HG03280 (cell line): ENCODE measurements at regions not wholly inside any gene's neighbourhood (a gene's known extent, or its start where the extent isn't known, plus 50 kb on each side); places are given as distances from the start of the nearest gene placed in this dataset.

Experiments used
- ATAC-seq: cut with Tn5 transposase; IDR thresholded peaks from one replicate; pipeline ENCODE4 v1.9.1; 2021; ENCODE audit warnings: mild to moderate bottlenecking, moderate library complexity; ENCODE audit not compliant: unreplicated experiment

- no peak for ATAC-seq
Observed at GRCh38 chr5:97388794-97389193, 205.7 kb upstream of the RIOK2 start.

DNA sequence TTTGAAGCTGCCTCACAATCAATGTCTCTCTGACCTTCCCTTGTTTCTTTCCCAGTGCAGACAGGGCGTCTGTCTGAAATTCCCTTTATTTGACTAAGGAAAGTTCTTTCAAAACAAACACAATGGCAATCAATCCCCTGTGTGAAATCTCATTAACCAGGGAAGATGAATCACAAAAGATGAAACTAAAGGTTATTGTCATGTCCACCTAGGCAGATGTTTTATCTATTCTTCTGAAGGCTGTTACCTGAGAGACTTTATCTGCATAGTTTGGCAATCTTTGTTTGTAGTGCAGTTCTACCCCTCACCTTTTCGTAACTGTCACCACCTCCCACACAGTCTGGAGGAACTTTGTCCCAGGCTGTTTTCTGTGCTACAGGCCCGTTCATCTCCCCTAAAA is 217.5 kb upstream of the RIOK2 start:
- no peak for ATAC-seq

GRCh38 chr5:97405941-97406340 is 222.9 kb upstream of the RIOK2 start:
- ATAC-seq = no peak

DNA sequence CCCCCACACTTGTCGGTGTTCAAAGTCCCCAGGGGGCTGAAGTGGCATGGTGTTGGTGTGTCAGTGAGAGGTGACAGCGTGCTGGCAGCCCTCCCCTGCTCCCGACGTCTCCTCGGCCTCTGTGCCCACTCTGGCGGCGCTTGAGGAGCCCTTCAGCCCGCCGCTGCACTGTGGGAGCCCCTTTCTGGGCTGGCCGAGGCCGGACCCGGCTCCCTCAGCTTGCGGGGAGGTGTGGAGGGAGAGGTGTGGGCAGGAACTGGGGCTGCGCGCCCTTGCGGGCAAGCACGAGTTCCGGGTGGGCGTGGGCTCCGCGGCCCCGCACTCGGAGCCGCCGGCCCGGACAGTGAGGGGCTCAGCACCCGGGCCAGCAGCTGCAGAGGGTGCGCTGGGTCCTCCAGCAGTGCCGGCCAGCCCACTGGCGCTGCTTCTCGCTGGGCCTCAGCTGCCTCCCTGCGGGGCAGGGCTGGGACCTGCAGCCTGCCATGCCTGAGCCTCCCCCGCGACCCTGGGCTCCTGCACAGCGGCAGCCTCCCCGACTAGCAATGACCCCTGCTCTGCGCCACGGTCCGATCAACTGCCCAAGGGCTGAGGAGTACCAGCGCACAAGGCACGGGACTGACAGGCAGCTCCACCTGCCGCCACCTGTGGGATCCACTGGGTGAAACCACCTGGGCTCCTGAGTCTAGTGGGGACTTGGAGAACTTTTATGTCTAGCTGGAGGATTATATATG is 224.1 kb upstream of the RIOK2 start:
- ATAC-seq = no peak

DNA sequence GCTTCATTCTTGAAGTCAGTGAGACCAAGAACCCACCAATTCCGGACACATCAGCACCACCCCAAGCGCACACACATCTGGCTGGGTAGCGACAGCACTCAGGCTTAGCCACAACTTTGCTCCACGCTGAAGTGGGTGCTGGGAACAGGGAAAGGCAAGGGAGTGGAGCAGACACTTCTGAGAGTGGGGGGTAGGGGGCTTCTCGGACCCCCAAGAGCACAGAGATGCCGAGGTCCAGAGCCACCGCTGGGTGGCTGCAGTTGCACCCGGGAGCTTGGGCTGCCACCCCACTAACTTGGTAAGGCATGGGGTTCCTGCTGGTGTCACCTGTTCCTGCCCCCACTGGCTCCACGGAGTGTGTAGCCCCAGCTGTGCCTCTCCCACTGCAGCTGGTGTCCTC is 225.3 kb upstream of the RIOK2 start:
- no peak for ATAC-seq

GRCh38 chr5:97412959-97413358 is 229.9 kb upstream of the RIOK2 start:
- no peak for ATAC-seq

DNA sequence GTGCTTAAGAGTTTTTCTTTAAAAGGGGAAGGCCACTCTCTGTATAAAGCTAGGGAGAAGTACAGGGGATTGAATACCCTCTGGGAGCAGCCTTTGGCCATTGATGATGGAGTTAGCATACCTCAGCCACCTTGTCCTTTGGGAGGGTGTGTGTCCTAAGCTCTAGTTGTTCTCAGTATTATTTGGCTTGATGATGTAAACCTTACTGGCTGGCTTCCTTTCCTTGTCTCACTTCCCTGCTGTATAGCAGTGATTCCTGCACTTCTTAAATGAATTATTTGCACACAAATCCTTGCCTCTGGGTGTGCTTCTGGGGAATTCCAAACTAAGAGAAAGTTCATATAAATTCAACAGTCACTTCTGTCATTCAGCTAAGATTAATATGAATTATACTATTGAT is 234.9 kb upstream of the RIOK2 start:
- no peak for ATAC-seq

- no peak for ATAC-seq
Observed at GRCh38 chr5:97418462-97418861, 235.4 kb upstream of the RIOK2 start.

DNA sequence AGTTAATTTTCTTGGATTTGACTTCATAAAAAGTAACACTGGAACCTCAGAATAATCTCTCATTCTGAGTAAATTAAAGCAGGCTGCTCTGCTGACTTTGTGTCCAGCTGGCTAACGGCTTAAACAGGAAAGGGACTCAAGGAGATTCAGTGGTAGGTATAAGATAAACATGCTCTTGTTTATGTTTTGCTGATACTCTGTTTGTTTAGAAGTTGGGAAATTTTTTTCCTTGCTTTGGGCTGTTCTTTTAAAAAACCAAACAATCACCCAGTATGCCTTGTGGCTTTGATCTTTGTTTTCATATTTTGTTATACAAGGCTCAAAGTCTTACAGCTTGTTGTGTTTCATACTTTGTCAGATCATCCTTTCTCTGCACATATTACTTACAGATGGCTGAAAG is 237.6 kb upstream of the RIOK2 start:
- no peak for ATAC-seq

- ATAC-seq = no peak
Observed at GRCh38 chr5:97422678-97423077, 239.6 kb upstream of the RIOK2 start.

GRCh38 chr5:97425511-97425910 is 242.5 kb upstream of the RIOK2 start:
- no peak for ATAC-seq

GRCh38 chr5:97427235-97427634 is 244.2 kb upstream of the RIOK2 start:
- ATAC-seq = no peak

DNA sequence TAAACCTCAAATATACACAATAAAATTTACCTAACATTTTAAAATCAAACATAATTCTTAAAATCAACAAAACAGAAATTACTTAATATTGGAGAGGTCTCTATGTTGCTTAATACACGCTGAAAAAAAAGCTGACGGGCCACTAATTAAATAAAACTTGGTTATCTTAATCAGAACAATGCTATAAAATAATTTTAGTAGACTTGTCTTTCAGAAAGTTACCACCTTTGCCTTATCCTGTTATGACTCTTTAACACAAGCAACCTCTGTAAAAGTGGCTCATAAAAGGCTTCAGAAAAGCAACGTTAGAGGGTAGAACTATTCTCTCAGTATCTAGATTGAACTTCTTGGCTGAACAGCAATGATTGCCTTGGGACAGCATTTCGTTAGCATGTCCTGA is 251.0 kb upstream of the RIOK2 start:
- no peak for ATAC-seq

GRCh38 chr5:97436405-97436804 is 253.4 kb upstream of the RIOK2 start:
- ATAC-seq = no peak

DNA sequence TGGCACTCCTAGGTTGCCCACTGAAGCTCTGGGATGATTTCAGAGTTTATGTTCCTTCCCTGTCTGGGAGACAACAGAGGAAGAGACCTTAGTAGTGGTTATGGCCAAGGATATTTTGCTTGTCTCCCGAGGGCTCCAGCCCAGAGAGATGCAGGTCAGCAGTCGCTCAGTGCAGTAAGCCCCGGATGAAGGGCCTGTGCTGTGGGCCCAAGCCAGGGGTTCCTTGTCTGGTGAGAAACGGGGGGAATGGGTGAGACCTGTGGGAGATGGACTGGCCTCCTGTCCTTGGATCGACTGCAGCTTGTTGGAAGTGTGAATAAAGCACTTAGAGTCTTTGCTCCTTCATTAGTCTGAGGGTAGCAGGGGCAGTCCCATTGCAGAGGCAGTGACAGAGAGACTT is 260.7 kb upstream of the RIOK2 start:
- ATAC-seq = no peak

GRCh38 chr5:97449172-97449571 is 266.1 kb upstream of the RIOK2 start:
- ATAC-seq = no peak

DNA sequence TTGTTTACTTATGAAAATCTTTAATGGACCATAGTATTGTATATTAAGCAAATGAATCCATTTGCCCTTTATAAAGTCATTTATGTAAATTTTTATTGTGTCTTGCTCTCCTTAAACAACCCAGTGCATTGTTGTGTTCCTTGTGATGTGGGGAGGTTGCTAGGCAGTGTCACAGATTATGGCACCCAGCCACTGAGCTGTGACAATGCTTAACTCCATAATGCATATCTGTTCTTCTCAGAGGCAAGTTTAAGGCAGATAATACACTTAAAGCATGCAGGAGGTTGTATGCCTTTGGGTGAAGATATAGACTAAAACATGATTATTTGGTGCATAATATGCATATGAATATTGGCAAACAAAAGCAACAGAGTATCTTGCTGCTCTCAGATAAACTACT is 269.6 kb upstream of the RIOK2 start:
- no peak for ATAC-seq

GRCh38 chr5:97453263-97453662 is 270.2 kb upstream of the RIOK2 start:
- ATAC-seq = no peak

- no peak for ATAC-seq
Observed at GRCh38 chr5:97454015-97454414, 271.0 kb upstream of the RIOK2 start.

- ATAC-seq = no peak
Observed at GRCh38 chr5:97455996-97456395, 272.9 kb upstream of the RIOK2 start.

- peak; percentile 62 for ATAC-seq
Observed at GRCh38 chr5:97458851-97459250, 275.8 kb upstream of the RIOK2 start.

DNA sequence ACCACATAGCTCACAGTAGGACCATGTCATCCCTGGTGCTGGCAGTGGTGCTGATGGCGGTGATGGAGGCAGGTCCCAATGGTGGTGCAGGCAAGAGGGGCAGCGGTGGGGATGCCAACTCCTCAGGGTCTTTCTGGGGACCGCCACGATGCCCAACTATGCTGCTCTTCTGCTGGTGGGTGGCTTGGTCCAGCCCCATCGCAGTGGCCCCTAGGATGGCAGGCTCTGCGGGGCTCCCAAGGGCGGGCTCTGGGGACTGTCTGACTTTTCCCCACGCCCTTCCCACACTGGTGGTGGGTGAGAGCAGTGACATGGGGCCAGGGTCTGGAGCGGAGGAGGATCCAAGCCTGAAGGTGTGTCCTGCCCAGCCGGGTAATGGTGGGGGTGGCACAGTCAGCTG is 288.9 kb upstream of the RIOK2 start:
- ATAC-seq = no peak

- no peak for ATAC-seq
Observed at GRCh38 chr5:97475847-97476246, 292.8 kb upstream of the RIOK2 start.
